Kasumi-1 (cell line): ENCODE measurements at regions not wholly inside any gene's neighbourhood (a gene's known extent, or its start where the extent isn't known, plus 50 kb on each side); places are given as distances from the start of the nearest gene placed in this dataset.

Experiments
- DNase-seq, 2 experiments: peaks; one replicate each; lab custom pipeline; 2025; lab: John Stamatoyannopoulos, UW

DNA sequence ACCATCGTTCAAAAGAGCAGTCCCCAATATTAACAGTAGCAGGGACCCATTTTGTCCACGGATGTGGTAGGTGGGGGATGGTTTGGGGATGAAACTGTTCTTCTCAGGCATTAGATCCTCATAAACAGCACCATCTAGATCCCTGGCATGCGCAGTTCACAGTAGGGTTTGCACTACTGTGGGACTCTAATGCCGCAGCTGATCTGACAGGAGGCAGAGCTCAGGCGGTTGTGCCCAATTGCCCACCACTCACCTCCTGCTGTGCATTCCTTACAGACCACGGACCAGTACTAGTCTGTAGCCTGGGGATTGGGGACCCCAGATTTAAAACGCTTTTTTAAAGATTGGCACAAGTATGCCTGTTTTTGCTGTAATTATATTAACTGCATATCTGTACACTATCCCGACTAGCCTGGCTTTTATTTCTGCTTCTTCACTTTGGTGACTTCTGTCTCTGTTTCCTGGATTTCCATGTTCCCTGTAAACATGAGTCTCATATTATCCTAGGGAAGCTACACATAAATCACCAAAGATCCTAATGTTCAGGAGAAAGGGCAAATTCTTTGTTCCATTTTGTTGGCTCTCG lies 163.3 kb upstream of the AKR1E2 start:
- no peak for DNase-seq

DNA sequence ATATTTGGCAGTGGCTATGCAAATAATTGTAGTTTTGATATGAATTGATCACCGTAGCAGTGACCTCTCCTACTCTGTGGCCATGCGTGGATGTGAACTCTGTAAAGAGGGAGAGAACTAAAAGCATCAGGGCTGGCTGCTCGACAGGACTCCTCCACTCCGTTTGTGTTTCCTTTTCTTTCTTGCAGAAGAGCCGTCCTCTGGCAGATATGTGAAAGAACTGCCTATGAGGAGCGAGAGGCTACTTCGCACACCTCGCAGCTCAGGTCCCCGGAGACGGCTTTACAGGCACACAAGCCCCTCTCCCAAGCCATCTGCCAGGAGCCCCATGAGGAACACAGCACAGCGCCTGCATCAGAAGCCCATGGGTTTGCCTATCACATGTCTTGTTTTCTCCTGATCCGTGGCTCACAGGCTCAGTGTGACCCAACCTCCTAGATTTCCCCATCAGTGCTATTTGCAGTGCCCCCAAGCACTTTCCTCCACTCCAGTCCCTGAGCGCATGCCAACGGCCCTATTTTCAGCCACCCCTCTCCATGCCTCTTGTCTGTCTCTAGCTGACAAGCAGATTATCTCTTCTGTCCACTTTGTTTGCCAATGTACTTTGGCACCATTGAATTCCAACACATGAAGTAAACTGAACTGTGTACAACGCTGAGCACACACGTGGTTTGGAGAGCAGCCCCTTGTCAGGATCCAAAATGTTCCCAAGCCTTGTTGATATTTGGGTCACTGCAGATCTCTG lies 164.3 kb upstream of the AKR1E2 start:
- DNase-seq = no peak

DNA sequence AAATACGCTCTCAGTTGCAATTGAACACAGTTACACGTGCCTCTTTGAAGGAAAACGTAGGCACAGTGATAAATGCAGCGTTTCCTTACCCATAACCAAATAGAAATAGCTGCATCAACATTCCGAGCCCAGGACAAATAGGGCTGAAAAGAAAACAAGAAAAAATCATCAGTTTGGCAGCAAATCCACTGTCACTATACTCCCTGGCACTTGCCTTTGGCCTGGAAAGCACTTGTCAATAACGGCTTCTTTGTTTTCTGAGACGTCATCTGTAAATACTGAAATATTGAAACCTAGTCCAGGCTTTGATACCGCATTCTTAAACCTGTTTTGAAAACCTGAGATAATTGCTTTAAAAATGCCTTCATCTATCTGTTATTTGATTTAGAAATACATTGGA lies 167.2 kb upstream of the AKR1E2 start:
- DNase-seq = no peak

DNA sequence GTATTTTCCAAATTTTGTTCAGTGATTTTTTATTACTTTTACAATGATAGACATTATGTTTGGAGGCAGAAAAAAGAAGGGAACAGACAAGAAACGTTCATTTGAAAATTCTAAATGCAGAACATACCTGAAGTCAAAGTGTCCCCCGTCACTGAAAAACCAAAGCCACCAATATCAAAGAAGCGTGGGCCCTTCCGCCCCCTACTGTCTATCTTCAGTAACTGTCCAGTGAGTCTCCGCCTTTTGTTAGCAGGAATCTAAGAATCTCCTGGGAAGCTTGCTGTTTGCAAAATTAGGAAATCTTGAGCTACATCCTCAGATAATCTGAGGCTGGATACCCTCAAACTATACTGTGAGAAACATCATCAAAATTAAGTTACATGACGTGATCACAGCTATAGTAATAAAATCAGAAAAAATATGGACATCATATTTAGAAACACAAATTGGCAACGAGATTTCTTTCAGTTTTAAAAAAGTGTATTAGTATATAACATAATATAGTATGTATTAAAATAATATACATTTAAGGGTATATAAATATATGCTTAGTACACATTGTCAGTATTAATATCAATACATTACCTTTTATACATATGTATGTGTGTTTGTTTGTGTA lies 169.3 kb upstream of the AKR1E2 start:
- DNase-seq = peak; percentile 72 to 86

DNA sequence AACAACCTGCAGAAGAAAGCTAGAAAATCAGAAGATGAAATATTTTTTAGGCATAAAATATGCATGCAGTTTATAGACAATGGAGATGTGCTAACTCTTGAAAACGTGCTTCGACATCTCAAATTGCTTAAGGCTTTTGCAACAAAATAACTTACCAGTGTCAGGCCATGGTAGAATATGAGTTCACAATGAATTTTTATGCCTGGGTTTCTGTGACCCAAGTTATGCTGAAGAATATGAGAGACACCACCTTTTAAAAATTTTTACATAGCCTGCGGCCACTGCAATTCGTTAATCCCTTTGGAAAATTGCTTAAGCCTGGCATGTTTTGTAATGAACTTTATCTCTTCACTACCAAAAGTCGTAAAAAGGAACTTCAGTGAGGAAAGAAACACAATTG lies 170.1 kb upstream of the AKR1E2 start:
- DNase-seq = no peak

DNA sequence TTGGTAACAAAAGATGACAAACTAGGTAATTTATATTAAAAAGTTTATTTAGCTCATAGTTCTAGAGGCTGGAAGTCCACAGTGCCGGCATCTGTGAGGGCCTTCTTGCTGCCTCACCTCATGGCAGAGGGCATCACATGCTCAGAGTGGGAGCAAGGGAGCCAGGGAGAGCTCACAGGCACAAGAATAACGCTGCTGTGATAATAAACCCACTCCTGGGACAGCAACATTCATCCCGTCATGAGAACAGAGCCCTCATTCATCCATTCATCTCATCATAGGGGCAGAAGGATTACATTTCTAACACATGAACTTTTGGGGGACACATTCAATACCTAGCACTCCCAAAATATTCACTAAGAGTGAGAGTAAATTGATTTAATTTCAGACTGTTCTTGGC lies 170.6 kb upstream of the AKR1E2 start:
- no peak for DNase-seq

DNA sequence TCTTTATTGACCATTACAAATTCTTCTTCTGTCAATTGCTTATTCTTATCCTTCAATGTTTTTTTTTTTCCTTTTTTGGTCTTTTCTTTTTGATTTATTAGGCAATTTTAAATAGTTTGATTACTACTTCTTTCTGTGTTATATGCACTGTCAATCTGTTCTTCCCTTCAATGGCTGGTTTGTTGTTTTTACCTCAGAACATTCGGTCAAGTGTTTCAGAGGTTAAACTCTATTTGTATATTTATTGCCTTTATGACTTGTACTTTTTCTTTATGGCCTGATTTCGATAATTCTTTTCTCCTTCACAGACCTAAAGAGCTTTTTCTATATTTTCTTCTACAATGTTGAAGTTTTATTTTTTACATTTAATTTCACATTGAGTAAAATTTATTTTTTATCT lies 171.5 kb upstream of the AKR1E2 start:
- DNase-seq = no peak

DNA sequence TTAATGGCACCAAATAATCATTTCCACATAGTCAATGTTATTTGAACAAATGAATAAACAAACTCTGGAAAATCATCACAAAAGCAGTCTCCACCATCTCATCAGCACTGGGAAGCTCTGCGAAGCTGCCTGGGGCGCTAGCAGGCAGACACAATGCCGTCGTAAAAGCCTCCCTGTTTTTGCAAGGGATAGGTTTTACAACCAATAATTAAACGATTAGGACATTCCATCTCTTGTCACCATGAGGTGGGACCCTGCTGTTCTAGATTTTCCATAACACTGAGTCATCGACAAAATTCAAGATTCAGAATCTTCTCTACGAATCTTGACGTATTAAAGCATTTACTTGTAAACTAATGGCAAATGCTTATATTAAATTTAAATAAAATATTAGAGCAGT lies 172.8 kb upstream of the AKR1E2 start:
- DNase-seq = no peak

DNA sequence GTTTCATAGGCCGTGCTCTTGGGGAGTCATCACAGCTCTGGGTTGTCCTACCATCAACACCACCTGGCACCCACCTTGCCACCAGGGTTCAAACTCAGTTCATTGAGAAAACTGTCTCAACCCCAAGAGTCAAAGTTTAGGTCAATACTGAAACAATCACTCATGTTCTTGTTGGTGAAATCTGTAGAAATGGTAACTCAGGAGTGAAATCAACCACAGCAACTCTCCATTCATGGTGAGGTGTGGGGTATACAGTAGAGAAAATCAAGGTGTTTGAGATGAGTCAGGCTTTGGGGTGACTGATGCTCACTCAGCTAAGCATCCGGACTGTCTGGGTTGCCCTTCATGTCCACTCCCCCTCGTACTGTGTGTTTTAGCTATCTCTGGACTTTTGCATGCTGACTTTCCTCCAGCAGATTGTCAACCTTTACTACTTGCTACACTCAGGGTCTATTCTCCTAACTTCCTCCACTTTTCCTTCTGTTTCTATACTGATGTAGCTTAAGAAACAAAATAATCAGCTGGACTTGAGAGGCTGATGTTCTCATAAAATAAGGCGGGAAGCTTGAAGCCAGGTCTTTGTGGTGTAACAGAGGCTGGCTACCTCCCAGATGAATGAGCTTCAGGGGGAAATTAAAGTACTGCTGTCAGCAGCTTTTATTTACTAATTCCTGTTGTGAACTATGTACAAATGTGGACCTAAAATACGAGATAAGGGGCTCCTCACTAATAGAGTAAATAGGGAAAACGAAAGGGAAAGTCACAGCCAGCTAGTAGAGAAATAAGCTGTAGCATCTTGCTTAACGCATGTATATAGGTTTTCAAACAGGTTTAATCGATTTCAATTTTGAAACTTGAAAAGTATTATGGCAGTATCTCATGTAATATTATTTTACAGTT lies 173.6 kb upstream of the AKR1E2 start:
- no peak for DNase-seq

DNA sequence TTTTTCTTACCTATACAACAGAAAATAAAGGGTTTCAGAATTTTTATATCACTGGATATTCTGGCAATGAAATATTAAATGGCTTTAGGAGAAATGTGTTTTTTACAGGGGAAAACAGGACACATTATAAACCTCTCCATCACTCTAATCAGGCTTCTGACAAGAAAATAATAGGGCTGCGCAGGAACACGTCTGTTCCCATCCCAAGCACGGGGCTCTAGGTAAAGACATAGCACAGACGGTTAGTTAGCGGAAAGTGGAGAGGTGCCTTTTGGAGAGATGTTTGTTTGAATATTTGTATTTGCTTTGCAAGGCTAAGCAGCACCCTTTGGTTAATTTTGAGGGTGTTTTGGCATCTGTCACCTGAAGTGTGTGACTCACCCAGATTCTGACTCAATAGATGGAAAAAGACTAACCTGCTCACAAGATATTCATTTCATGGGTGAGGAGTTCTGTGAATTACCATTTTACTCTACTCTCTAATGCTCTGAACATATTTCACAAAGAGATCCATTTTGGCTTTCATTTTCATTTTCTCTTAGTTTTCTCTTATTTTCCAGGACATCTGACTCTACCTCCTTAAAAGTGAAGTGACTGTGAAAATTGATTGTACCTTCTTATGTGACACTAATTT lies 174.5 kb upstream of the AKR1E2 start:
- no peak for DNase-seq

DNA sequence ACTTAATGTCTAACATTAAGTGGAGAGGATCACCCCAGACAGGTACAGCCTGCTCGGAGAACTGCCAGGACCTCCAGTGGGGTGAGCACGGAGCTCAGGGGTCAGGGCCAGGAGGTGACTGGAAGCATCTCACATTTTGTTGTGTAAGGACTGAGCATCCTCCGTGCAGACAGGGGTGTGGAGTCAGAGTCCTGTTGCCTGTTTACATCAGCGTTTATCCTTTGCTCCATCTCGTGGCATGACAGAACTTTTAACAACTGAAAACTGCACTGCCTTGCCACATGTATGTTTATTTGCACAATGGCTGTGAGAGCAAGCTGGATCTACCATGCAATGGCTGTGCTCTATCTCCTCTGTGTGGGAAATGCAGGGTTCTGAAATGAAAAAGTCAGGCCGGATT lies 175.4 kb upstream of the AKR1E2 start:
- no peak for DNase-seq

DNA sequence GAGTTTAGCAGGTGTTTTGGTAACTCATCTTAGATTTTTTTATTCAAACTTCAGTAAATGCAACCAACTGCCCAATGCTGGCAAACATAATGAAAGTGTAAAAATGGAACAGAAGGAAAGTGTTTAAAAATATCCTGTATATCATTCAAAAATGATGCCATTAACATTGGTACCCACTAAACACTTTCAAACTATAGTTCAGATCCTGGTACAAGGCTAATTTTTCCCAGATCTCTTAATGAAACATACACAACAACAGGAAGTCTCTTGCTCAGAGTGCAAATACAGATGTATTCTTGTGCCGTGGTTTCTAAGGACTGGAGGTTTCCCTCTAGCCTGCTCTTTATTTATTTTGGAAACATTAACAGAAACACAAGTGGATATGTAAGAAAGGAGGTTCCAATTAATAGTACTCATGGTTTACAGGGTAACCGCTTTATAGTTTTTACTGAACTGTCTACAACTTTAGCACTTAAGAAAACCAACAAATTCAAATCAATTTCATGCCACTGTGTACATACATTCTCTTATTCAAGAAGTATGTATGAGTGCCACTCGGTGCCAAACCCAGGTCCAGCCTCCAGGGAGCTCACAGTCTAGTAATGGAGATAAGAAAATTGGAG lies 176.0 kb upstream of the AKR1E2 start:
- no peak for DNase-seq

DNA sequence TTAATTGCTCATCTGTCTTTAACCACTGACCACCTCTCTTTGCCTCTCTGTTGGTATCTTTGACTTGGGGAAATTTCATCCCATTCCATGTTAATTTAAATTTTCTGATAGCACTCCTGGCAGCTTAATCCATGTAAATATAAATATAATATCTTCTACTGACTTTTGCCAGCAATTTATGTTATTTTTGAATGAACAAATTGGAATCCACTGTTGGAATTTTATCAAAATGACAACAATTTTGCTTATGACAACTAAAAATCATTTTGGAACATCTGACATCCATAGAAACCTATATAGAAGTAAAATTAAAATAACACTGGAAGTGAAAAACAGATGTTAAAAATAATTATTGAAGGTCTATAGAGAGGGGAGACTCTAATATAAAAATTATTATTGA lies 176.5 kb upstream of the AKR1E2 start:
- no peak for DNase-seq

DNA sequence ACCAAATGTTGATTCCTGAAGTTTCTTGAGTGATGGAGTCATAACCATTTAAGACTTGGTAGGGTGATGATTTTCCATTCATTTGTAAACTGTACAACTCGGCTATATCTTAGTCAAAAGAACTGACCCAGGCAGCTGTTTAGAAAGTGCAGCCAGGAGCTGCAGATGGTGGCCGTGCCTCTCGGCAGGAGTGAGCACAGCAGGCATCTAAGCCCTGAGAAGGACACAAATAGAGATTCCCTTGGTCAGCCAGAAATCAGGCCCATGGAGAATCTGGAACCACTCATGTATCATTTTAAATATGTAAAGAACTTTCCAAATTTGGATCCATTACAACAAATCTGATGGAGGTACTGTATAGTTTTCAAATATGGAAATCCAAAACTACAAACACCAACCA lies 177.0 kb upstream of the AKR1E2 start:
- DNase-seq = no peak

DNA sequence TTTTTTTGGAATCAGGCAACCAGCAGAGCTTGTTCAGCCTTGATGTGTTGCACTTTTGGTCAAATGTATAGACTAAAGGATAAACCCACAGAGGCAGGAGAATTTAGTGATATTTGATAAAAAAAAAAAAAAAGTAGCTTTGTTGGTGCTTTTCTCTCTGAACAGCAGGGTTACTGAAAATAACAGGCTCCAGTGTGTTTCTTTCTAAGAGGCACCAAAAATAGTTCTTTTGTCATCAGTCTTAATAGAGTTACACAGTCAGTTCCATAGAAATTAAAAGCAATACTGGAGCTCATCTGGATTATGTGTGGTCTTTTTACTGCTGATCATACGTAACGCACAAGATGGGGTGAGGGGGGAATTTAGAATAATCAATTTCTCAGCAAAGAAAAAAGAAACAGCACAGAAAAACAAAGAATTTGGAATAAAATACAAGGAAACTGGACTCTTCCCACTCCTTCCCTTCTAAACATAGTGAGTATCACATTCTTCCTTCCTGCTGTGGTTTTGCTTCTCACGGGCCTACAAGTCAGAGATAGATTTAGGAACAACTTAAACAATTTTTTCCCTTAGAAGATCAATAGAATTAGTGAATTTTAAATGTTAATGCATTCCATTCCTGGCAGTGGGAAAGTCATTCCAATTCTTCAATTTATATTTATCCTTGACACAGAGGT lies 178.8 kb upstream of the AKR1E2 start:
- peak; percentile 4 to 45 for DNase-seq

DNA sequence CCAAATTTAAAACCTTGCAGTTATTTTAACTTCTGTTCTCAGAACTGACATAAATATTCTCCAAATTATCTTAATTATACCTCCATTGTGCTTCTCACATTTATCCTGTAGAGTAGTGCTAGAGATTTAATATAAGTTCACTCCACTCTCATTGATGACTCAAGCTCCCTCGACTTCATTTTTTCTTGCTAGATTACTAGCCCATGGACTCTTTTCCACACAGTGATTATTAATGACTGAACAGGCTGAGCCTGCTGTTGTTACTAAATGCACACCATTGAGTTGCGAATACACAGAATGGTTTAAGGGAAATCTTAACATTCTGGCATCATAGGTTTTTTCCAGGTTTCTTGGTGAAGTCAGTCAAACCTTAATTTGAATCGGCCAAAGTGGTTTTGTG lies 179.5 kb upstream of the AKR1E2 start:
- DNase-seq = no peak

DNA sequence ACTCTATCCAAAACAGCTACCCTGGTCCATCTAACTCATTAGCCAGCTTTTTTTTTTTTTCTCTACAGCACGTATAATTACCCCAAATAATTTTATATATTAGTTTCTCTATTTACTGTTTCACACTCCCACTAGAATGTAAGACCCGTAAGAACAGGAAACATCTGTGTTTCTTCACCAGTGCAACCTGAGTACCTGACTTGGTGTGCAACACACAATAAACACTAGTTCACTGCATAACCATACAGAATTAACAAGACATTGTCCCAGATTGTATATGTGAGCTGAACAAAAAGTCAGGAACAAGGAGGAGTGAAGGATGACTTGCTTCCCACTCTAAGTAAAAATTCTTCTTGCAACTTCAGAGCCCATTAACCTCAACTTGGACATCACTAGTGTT lies 180.2 kb upstream of the AKR1E2 start:
- DNase-seq = no peak

DNA sequence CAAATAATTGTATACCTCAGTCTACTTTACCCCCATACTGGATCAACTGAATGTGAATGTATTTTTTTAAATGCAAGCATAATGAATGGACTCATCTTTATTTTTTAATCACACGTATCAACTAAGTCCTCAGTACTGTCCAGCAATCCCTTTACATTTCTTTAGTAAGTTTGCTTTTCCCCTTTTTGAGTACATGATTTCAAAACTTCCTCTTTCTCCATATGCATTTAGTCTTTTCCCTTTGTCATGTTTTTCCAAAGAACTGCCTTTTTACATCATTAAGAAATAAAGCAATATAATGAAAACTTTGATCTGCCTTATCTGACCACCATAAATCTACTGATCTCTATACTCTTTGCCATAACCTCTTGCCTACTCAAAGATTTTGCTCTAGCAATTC lies 182.5 kb upstream of the AKR1E2 start:
- DNase-seq = peak; percentile 6 to 41

DNA sequence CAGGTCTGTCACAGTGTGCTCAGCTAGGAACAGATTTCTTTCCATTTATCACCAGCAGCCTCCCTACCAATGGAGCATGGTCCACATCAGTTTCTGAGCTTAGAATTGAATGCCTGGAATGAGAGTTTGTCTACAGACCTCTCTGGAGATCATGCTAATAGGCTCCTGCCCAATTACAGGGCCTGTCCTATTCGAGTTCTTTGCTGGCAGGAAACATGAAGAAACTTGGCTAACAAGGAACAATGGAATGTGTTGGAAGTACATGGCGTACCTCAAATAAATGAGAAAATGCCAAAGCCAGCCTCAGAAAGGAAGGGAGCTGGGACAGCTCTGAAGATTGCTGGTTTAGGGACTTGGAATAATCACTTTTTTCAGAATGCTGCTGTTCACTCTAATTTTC lies 186.0 kb upstream of the AKR1E2 start:
- DNase-seq = no peak

DNA sequence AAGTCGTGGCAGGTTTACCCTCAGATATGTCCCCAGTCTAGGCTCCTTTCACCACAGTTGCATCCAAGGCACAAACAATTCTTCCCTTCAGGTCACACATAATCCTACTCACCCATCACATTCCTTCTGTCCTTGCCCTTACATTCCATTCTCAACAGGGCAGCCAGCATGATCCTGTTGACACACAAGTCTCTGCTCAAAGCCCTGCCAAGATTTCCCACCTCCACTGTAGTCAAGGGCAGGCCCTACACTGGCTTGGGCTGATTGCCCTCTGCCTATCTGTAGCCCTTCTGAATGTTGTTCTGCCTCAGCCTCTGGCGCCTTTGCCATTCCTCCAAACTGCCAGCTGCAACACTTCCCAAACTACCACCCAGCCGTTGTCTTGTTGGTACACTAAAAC lies 187.9 kb upstream of the AKR1E2 start:
- no peak for DNase-seq

DNA sequence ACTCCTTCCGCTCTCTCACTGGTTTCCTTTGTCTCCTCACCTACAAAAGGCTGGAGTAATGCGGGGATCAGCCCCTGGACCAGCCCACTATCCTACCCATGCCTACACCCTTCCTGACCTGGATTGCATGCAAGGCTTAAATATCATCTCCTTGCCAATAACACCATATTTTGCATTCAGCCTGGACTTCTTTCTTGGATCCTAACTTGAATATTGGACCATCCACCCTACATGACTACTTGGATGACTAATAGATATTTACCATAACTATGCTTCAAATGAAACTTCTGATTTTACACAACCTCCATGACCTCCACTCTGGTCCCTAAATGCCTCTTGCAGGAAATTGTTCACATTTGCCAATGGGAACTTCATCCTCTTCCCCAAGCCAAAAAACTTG lies 188.3 kb upstream of the AKR1E2 start:
- no peak for DNase-seq
